Esophagus (tissue), 2 donors: ENCODE measurements at regions not wholly inside any gene's neighbourhood (a gene's known extent, or its start where the extent isn't known, plus 50 kb on each side); places are given as distances from the start of the nearest gene placed in this dataset.

ENCODE experiments used
- H3K27ac ChIP-seq, 2 donors: one replicate each; pipeline ENCODE4 v1.5.1; 2013; ENCODE audit warnings: low read depth in 2 of 2, mild to moderate bottlenecking in 2 of 2, inconsistent platforms in 1 of 2, low read length in 1 of 2, moderate library complexity in 1 of 2
- H3K27me3 ChIP-seq, 2 donors: one replicate each; pipeline ENCODE4 v1.6.1; 2013; ENCODE audit warnings: low read length in 2 of 2, control low read depth in 1 of 2, mild to moderate bottlenecking in 1 of 2; ENCODE audit not compliant: insufficient read depth in 2 of 2, control insufficient read depth in 1 of 2
- H3K36me3 ChIP-seq, 2 donors: one replicate each; pipeline ENCODE4 v1.6.1; 2013; ENCODE audit warnings: low read length in 1 of 2; ENCODE audit not compliant: control insufficient read depth in 2 of 2, insufficient read depth in 2 of 2
- H3K4me1 ChIP-seq, 2 donors: one replicate each; pipeline ENCODE4 v1.6.1; 2013; ENCODE audit warnings: low read length in 1 of 2; ENCODE audit not compliant: control insufficient read depth in 2 of 2, insufficient read depth in 2 of 2
- H3K4me3 ChIP-seq, 2 donors: one replicate each; pipeline ENCODE4 v1.5.1; 2013; ENCODE audit warnings: low read length in 2 of 2, mild to moderate bottlenecking in 2 of 2, low read depth in 1 of 2, moderate library complexity in 1 of 2
- H3K9me3 ChIP-seq, 2 donors: one replicate each; pipeline ENCODE4 v1.6.1; 2013; ENCODE audit warnings: mild to moderate bottlenecking in 2 of 2, low read depth in 1 of 2, low read length in 1 of 2, moderate library complexity in 1 of 2; ENCODE audit not compliant: control insufficient read depth in 2 of 2, insufficient read depth in 1 of 2
- WGBS, 2 donors: extraction: QIAGEN DNeasy Blood & Tissue Kit; methylation state at CpG; one replicate each; pipeline ENCODE4 v1.1.7; 2013; 5-methylcytosine and 5-hydroxymethylcytosine counted together
- donor health status: healthy with polysubstance abuse.
- donor health status: Bipolar disorder and iron deficiency.

DNA sequence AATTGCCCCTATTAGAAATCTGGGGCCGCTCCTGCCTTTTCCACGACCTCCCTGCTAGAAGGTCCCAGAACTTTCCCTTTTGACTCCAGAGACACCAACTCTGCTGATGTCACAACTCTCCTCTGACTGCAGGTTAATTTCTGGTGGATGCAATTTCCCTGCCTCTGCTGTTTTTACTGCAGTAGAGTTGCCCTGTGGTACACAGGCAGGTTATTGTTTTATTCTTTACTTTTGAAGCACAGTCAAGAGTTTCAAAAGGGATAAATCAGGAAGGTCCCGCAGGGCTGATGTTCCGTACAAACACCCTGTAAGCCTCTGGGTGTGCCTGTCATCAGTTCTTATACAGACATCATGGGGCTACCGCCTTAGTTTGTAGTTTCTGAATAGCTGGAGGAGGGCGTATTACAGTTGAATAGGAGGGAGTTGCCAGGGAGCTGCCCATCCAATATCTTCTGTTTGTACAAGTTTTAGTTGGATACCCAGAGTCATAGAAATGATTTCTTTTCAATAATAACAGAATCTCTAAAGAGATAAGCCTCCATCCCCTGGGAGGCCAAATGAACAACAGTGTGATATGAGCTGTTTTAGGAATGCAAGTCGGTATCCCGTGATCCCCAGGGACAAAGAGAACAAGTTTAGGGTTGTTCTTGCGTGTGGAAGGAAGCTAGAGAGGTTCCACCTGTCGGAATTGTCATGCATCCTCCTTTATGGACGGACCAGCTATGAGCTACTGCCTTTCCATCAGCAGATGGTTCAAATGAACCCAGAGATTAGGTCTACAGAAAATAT is 108.4 kb upstream of the COPS8 start:
- 67 to 75% methylated on average over 11 of the region's 11 CpGs for WGBS, 2 donors
- Histone ChIP-seq H3K27ac (no peak overlapping the region), H3K27me3 (no peaks in the 10 kb centered on the region), H3K4me3 (no peak overlapping the region), H3K4me1 (peaks cover 2 to 5% of the 10 kb centered on the region in 2 donors), H3K9me3 (peaks cover 0 to 2% of the 10 kb centered on the region in 2 donors), H3K36me3 (no peaks in the 10 kb centered on the region)

DNA sequence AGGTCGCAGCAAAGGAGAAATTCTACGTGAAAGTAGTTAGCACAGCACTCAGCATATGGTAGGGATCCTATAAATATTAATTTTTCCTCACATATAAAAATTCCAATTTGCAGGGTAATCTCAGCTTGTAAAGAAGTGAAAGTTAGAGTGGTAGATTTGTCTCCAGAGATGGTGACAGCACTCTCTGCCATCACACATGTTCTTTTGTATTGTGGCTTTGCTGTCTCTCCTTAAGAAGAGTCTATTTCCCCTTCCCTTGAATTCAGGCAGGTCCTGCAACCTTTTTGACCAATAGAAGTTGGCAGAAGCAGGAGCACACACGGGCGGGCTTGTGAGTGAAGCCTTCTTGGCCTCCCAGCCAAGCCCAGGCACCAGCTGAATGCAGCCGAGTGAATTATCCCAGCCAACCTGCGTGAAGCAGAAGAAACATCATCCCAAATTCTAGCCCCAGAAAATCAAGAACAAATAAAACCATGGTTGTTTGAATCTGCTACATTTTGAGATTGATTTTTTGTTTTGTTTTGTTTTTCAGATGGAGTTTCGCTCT is 107.8 kb upstream of the COPS8 start:
- H3K27me3 ChIP-seq: no peaks in the 10 kb centered on the region
- 83 to 85% methylated on average over 7 of the region's 7 CpGs for WGBS, 2 donors

DNA sequence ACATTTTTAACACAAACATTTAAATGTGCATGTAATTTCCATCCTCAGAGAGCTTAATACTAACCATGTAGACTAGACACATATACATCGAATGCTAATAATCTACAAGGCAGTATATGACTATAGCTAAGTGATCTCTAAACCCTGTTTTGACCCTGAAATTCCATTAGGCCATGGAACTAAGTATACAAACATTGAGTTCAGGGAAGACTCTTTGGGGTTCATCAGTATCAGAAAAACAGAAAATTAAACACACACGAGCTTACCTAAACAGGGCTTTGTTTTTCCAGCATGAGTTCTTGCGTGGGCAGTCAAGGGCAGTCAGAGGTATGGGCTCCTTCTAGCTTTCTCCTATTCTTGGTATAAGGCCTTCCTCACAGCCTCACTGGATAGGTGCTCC is 106.0 kb upstream of the COPS8 start:
- WGBS, 2 donors: 95 to 97% methylated on average over 3 of the region's 3 CpGs

More for the DNA sequence above, 107.8 kb upstream of the COPS8 start:
- Histone ChIP-seq H3K4me1 (no peaks in the 10 kb centered on the region), H3K4me3 (no peak overlapping the region), H3K9me3 (peaks cover 0 to 2% of the 10 kb centered on the region in 2 donors), H3K36me3 (no peaks in the 10 kb centered on the region), H3K27ac (no peak overlapping the region)

DNA sequence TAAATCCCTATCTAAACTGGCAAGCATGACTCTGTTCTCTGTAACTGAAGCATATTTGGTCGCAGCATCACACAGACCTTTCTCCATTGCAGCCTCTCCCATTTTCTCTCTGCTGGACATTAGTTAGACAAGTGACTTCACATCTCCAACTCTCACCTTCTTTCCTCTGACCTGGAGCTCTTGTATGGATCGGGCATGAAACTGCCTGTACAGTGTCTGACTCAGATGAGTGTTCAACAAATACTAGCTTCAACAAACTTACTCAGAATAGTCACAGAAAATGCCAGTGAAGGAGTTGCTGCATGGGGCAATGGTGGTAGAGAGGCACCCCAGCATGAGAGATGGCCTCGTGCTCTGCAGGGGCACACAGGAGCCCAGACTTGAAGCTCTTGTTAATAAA is 104.7 kb upstream of the COPS8 start:
- H3K9me3 ChIP-seq: peaks cover 0 to 5% of the 10 kb centered on the region in 2 donors
- no peaks in the 10 kb centered on the region for H3K27me3 ChIP-seq
- H3K27ac ChIP-seq: no peak overlapping the region
- H3K4me1 ChIP-seq: no peaks in the 10 kb centered on the region
- no peaks in the 10 kb centered on the region for H3K36me3 ChIP-seq
- 79 to 86% methylated on average over 3 of the region's 3 CpGs for WGBS, 2 donors
- H3K4me3 ChIP-seq: no peak overlapping the region

More for the DNA sequence above, 106.0 kb upstream of the COPS8 start:
- Histone ChIP-seq H3K9me3 (peaks cover 0 to 5% of the 10 kb centered on the region in 2 donors), H3K27me3 (no peaks in the 10 kb centered on the region), H3K36me3 (no peaks in the 10 kb centered on the region), H3K4me1 (no peaks in the 10 kb centered on the region), H3K27ac (no peak overlapping the region), H3K4me3 (no peak overlapping the region)

DNA sequence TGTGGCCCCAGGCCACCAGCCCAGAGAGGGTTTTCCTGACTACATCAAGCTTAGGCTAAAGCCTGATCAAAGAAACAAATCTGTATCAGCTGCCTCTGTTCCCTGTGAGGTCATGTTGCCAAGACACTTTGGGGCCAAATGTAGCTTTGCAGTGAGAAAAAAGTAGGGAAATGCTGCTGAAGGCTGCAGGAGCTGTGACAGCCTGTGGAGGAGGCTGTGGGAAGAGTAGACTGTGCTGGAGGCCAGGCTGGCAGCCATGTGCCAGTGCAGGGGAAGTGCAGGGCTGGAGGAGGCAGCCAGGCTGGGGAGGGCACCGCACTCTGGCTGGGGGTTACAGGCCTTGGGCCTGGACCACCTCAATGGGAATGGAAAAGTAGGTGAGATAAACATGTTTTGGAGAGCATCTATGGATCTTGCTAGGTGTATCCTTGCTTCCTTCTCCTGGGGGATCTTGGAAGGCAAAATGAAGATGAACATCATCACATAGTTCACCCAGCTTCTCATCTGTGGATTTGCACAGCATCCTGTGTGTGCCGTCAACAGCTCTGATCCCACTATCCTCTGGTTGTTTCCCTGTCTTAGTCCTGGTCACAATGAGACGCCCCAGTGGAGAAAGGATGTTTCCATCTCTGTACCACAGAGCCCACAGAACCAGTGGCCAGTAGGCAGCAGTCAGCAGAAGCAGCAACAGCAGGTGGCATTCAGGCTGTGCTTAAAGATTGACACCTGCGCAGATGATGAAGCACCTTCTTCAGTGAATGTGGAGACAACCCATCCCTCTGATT is 103.8 kb upstream of the COPS8 start:
- Histone ChIP-seq H3K9me3 (peaks cover 0 to 5% of the 10 kb centered on the region in 2 donors), H3K27ac (no peak overlapping the region), H3K27me3 (no peaks in the 10 kb centered on the region), H3K4me3 (no peak overlapping the region), H3K36me3 (no peaks in the 10 kb centered on the region), H3K4me1 (no peaks in the 10 kb centered on the region)
- 94 to 98% methylated on average over 4 of the region's 4 CpGs for WGBS, 2 donors

DNA sequence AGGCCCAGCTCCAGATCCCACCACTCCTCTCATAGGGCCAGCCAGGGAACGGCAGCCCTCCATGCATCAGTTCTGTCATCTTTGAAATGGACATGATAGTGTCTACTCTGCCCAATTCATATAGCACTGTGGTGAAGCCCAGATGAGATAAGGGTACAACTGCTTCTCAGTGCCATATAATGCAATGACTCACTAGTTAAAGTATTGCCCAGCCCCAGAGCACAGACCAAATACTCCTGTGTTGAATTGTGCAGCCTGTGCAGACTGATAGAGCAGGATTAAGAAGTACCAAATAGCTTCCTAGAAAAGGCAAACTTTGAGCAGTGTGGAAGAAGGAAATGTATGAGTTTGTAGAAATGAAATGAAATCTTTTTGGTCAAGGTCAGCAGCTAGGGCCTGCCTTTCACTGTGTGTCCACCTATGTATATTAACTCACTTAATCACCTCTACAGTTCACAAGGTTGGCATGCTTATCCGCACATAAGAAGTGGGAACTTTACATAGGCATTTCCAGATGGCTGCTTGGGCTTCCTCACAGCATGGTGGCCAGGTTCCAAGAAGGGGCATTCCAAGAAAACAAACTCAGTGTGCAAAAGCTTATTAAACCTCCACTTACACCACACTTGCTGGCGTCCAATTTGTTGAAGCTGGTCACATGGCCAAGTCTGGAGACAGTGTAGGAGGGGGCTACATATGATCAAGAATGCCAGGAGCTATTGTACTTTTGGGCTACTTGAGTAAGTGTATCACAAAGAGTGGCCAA is 102.8 kb upstream of the COPS8 start:
- Histone ChIP-seq H3K4me1 (no peaks in the 10 kb centered on the region), H3K4me3 (no peak overlapping the region), H3K27ac (no peak overlapping the region), H3K36me3 (no peaks in the 10 kb centered on the region), H3K9me3 (peaks cover 0 to 5% of the 10 kb centered on the region in 2 donors), H3K27me3 (no peaks in the 10 kb centered on the region)
- WGBS, 2 donors: 93 to 97% methylated on average over 3 of the region's 3 CpGs

DNA sequence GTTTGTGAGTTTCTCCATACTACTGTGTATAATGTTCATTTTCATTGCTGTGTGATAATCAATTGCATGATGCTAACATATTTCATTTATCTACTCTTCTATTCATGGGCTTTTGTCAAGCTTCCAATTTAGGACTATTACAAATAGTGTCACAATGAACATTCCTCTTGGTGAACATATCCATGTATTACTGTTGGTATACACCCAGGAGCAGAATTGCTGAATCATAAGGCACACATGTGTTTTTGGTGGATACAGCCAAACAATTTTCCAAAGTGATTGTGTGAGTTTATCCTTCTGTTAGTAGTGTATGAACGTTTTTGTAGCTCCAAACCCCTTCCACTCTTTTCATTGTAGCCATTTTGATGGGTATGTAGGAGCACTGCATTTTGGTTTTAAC is 101.6 kb upstream of the COPS8 start:
- H3K36me3 ChIP-seq: no peaks in the 10 kb centered on the region
- peaks cover 0 to 5% of the 10 kb centered on the region in 2 donors for H3K9me3 ChIP-seq
- 24 to 25% methylated on average over 1 of the region's 1 CpG for WGBS, 2 donors
- H3K4me3 ChIP-seq: no peak overlapping the region
- H3K27ac ChIP-seq: no peak overlapping the region
- no peaks in the 10 kb centered on the region for H3K27me3 ChIP-seq
- H3K4me1 ChIP-seq: no peaks in the 10 kb centered on the region

DNA sequence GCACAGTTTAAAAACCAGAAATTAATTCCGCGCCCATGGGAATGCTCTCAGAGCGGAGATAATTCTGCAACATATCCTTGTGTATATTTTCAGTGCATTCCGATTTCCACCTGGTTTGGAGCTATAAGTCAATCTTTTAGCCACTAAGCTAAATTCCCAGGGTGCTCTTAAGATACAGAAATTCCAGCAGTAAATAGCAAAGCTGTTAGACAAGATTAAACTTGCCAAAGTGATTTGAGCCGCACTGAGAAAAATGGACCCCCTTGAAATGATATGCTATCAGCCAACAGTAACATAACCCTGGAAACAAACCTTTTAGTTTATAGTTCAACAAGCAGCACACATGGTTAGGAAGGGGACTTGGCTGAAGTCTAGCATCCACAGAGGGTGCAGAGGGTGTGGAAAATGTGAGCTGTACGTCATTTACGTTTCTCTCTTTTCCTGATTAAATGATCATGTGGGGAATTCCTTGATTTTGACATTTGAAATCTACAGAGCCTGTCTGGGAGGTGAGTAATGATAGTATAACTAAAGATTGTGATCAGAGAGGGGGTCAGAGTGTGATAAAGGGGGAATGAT is 99.8 kb upstream of the COPS8 start:
- H3K4me3 ChIP-seq: no peak overlapping the region
- H3K36me3 ChIP-seq: no peaks in the 10 kb centered on the region
- no peak overlapping the region for H3K27ac ChIP-seq
- H3K27me3 ChIP-seq: no peaks in the 10 kb centered on the region
- no peaks in the 10 kb centered on the region for H3K4me1 ChIP-seq
- peaks cover 0 to 5% of the 10 kb centered on the region in 2 donors for H3K9me3 ChIP-seq
- WGBS, 2 donors: 72 to 76% methylated on average over 7 of the region's 7 CpGs
